Smooth muscle cell (in vitro differentiated cells): ENCODE measurements at regions not wholly inside any gene's neighbourhood (a gene's known extent, or its start where the extent isn't known, plus 50 kb on each side); places are given as distances from the start of the nearest gene placed in this dataset.

Source experiments
- DNase-seq: peaks from one replicate; lab custom pipeline; 2025; ENCODE audit not compliant: unreplicated experiment; lab: John Stamatoyannopoulos, UW
- H2AFZ ChIP-seq: fragments of 200-600 bp; sonication (generic); 2 replicates; pipeline ENCODE4 v1.6.0; 2016; ENCODE audit warnings: antibody characterized with exemption, low read depth, mild to moderate bottlenecking
- H3F3A ChIP-seq: fragments of 200-600 bp; sonication (generic); 2 replicates; pipeline ENCODE4 v1.6.0; 2017; ENCODE audit warnings: antibody characterized with exemption, low read depth
- H3K27ac ChIP-seq: fragments of 200-600 bp; sonication (generic); 2 replicates; pipeline ENCODE4 v1.5.1; 2016; ENCODE audit warnings: low read depth, mild to moderate bottlenecking
- H3K27me3 ChIP-seq: fragments of 200-600 bp; sonication (generic); 2 replicates; pipeline ENCODE4 v1.6.1; 2016; ENCODE audit warnings: low read depth, mild to moderate bottlenecking
- H3K36me3 ChIP-seq: fragments of 200-600 bp; sonication (generic); 2 replicates; pipeline ENCODE4 v1.5.1; 2016; ENCODE audit warnings: low read depth
- H3K4me1 ChIP-seq: fragments of 200-600 bp; sonication (generic); 2 replicates; pipeline ENCODE4 v1.5.1; 2016; ENCODE audit warnings: low read depth
- H3K4me2 ChIP-seq: fragments of 200-600 bp; sonication (generic); 2 replicates; pipeline ENCODE4 v1.6.0; 2016; ENCODE audit warnings: mild to moderate bottlenecking
- H3K4me3 ChIP-seq: fragments of 200-600 bp; sonication (generic); 2 replicates; pipeline ENCODE4 v1.5.1; 2016; ENCODE audit warnings: mild to moderate bottlenecking
- H3K79me2 ChIP-seq: fragments of 200-600 bp; sonication (generic); 2 replicates; pipeline ENCODE4 v1.6.0; 2016; ENCODE audit warnings: low read depth, mild to moderate bottlenecking
- H3K9ac ChIP-seq: fragments of 200-600 bp; sonication (generic); 2 replicates; pipeline ENCODE4 v1.6.0; 2016; ENCODE audit warnings: low read depth
- H3K9me3 ChIP-seq: fragments of 200-600 bp; sonication (generic); replicated peaks from 2 replicates; pipeline ENCODE4 v1.5.1; 2016; ENCODE audit warnings: low read depth
- H4K20me1 ChIP-seq: fragments of 200-600 bp; sonication (generic); 2 replicates; pipeline ENCODE4 v1.6.0; 2016; ENCODE audit warnings: low read depth
- CTCF ChIP-seq: fragments of 200-600 bp; sonication (generic); IDR thresholded peaks from 2 replicates; pipeline ENCODE4 v1.5.1; 2017; ENCODE audit warnings: borderline replicate concordance, mild to moderate bottlenecking, antibody characterized with exemption; ENCODE audit not compliant: insufficient read depth, poor library complexity, severe bottlenecking
- WGBS: methylation state at CpG from one replicate; pipeline ENCODE4 v1.1.7; 2016; ENCODE audit warnings: low lambda C conversion rate; 5-methylcytosine and 5-hydroxymethylcytosine counted together

- H3K9me3 ChIP-seq = no peaks in the 10 kb centered on the region
- TF ChIP-seq CTCF = no peak
- H4K20me1 ChIP-seq = no peaks in the 10 kb centered on the region
- no peak for DNase-seq
- no peak overlapping the region for H3K4me2 ChIP-seq
- no peak overlapping the region for H3K27ac ChIP-seq
- H3K4me3 ChIP-seq = no peak overlapping the region
- H2AFZ ChIP-seq = no peak overlapping the region
- H3F3A ChIP-seq = no peaks in the 10 kb centered on the region
- no peaks in the 10 kb centered on the region for H3K36me3 ChIP-seq
- no peaks in the 10 kb centered on the region for H3K27me3 ChIP-seq
- H3K4me1 ChIP-seq = peaks cover 14% of the 10 kb centered on the region
- 92% methylated on average over 6 of the region's 6 CpGs for WGBS
- no peaks in the 10 kb centered on the region for H3K79me2 ChIP-seq
- H3K9ac ChIP-seq = no peak overlapping the region
Observed at GRCh38 chr14:51566831-51567582, 84.7 kb upstream of the FRMD6 start.

- Histone ChIP-seq H4K20me1 (no peaks in the 10 kb centered on the region), H3K36me3 (no peaks in the 10 kb centered on the region), H3K4me1 (peaks cover 14% of the 10 kb centered on the region), H3K9ac (no peak overlapping the region), H2AFZ (no peak overlapping the region), H3K4me2 (no peak overlapping the region), H3K27me3 (no peaks in the 10 kb centered on the region), H3F3A (no peaks in the 10 kb centered on the region), H3K4me3 (no peak overlapping the region), H3K9me3 (no peaks in the 10 kb centered on the region), H3K27ac (no peak overlapping the region), H3K79me2 (no peaks in the 10 kb centered on the region)
- no peak for DNase-seq
- WGBS = 98% methylated on average over 2 of the region's 2 CpGs
- TF ChIP-seq CTCF = no peak
Observed at GRCh38 chr14:51568366-51568765, 83.3 kb upstream of the FRMD6 start.

GRCh38 chr14:51573607-51574006 lies 78.1 kb upstream of the FRMD6 start:
- Histone ChIP-seq H3K9ac (no peak overlapping the region), H3K4me2 (no peak overlapping the region), H3K27ac (no peak overlapping the region), H3K36me3 (no peaks in the 10 kb centered on the region), H4K20me1 (no peaks in the 10 kb centered on the region), H3K79me2 (no peaks in the 10 kb centered on the region), H3K4me3 (no peak overlapping the region), H2AFZ (no peak overlapping the region), H3K27me3 (no peaks in the 10 kb centered on the region), H3K4me1 (peaks cover 8% of the 10 kb centered on the region), H3K9me3 (no peaks in the 10 kb centered on the region), H3F3A (peaks cover 19% of the 10 kb centered on the region)
- TF ChIP-seq CTCF = no peak
- WGBS = 96% methylated on average over 6 of the region's 6 CpGs
- no peak for DNase-seq

GRCh38 chr14:51574009-51574408 lies 77.7 kb upstream of the FRMD6 start:
- no peak for DNase-seq
- no peaks in the 10 kb centered on the region for H3K79me2 ChIP-seq
- no peak overlapping the region for H3K4me3 ChIP-seq
- H2AFZ ChIP-seq = no peak overlapping the region
- H4K20me1 ChIP-seq = no peaks in the 10 kb centered on the region
- H3K27ac ChIP-seq = no peak overlapping the region
- no peaks in the 10 kb centered on the region for H3K27me3 ChIP-seq
- no peak overlapping the region for H3K4me2 ChIP-seq
- H3K4me1 ChIP-seq = peaks cover 8% of the 10 kb centered on the region
- no peak overlapping the region for H3K9ac ChIP-seq
- H3F3A ChIP-seq = peaks cover 19% of the 10 kb centered on the region
- no peak for TF ChIP-seq CTCF
- no peaks in the 10 kb centered on the region for H3K9me3 ChIP-seq
- H3K36me3 ChIP-seq = no peaks in the 10 kb centered on the region
